Fibroblast of lung (primary cell): ENCODE measurements at regions not wholly inside any gene's neighbourhood (a gene's known extent, or its start where the extent isn't known, plus 50 kb on each side); places are given as distances from the start of the nearest gene placed in this dataset.

ENCODE experiments used
- CTCF ChIP-seq, 2 donors: IDR thresholded peaks in 1 of 2; conservative IDR thresholded peaks in 1 of 2; 1 replicate in 1 of 2; 2 replicates in 1 of 2; pipeline ENCODE4 v1.5.1; 2011 to 2012; ENCODE audit warnings: low read length in 2 of 2, control low read depth in 1 of 2, inconsistent platforms in 1 of 2, low read depth in 1 of 2, mild to moderate bottlenecking in 1 of 2
- EZH2 ChIP-seq: IDR thresholded peaks from 2 replicates; pipeline ENCODE4 v1.5.1; 2012; ENCODE audit warnings: low read length, control low read depth, mild to moderate bottlenecking; ENCODE audit errors: missing control alignments

GRCh38 chr6:168134560-168135201 lies 55.7 kb upstream of the FRMD1 start:
- TF ChIP-seq CTCF (conservative IDR thresholded peaks at IDR 0.05 in 1 of 2, IDR thresholded peaks at IDR 0.05 in 1 of 2; ENCODE audit: low read depth in 1 of 2, low read length in 2 of 2) = no peak
- no peak for TF ChIP-seq EZH2
